GM12872 (cell line): ENCODE measurements at regions not wholly inside any gene's neighbourhood (a gene's known extent, or its start where the extent isn't known, plus 50 kb on each side); places are given as distances from the start of the nearest gene placed in this dataset.

Source experiments
- TF ChIP-seq, protein P1 (sequence below): IDR thresholded peaks from 3 replicates; pipeline ENCODE4 v1.5.1; 2011; ENCODE audit warnings: low read depth, mild to moderate bottlenecking, low read length, moderate library complexity; ENCODE audit not compliant: insufficient read depth

DNA sequence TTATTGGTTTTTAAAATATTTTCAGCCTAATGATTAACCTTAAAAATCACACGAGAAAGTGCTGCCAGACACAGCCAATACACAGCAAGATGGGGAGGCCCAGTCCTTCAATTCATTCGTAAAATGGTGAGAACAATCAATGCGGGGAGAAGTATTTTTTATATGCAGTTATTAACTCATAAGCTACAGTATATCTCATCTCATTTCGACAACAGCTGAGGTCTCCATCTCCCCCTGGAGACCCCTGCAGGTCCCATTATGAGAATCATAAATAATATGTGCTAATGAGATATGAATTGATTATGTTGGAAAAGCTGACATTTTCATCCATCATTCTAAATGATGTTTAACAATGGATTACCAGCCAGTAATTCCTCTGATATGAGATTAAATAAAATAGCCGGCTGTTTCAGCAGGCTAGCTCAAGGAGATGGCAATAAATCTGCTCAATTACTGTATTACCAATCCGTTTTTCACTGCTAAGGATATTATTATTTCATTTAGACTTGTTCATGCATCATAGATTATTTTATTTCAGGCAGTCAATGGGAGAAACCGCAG is 535.8 kb downstream of the GALR1 start:
- TF ChIP-seq, protein P1, sequence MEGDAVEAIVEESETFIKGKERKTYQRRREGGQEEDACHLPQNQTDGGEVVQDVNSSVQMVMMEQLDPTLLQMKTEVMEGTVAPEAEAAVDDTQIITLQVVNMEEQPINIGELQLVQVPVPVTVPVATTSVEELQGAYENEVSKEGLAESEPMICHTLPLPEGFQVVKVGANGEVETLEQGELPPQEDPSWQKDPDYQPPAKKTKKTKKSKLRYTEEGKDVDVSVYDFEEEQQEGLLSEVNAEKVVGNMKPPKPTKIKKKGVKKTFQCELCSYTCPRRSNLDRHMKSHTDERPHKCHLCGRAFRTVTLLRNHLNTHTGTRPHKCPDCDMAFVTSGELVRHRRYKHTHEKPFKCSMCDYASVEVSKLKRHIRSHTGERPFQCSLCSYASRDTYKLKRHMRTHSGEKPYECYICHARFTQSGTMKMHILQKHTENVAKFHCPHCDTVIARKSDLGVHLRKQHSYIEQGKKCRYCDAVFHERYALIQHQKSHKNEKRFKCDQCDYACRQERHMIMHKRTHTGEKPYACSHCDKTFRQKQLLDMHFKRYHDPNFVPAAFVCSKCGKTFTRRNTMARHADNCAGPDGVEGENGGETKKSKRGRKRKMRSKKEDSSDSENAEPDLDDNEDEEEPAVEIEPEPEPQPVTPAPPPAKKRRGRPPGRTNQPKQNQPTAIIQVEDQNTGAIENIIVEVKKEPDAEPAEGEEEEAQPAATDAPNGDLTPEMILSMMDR = no peak

DNA sequence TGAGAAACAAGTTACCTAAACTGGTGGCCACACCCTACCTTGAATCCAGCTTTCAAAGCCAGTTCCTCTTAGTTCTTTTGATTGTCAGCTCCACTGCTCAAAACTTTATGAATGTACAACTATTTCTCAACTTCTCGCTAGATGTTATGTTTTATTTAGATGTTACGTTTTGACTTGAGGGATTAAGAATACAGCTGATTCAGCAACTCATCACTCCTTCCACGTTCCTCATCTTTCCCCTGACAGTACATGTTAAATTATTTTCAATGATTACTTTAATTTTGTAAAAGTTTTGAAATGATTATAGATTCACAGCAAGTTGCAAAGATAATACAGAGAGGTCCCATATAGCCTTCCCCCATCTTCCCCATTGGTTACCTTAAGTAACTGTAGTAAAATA is 553.4 kb downstream of the GALR1 start:
- TF ChIP-seq, protein P1 = no peak

DNA sequence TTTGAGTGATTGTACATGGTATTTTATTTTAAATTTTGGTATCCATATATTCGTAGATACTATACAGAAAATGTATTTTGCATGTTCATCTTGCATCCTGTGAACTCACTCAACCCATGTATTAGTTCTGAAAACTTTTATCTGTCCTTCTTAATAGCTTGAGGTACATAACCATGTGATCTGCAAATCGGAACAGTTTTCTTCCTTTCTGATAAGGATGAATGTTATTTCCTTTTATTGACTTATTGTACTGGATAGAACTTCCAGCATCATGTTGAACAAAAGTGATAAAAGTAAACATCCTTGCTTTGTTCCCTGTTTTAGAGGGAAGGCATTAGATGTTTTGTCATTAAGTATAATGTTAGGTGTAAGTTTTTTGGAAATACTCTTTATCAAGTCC is 554.7 kb downstream of the GALR1 start:
- TF ChIP-seq, protein P1 = no peak

DNA sequence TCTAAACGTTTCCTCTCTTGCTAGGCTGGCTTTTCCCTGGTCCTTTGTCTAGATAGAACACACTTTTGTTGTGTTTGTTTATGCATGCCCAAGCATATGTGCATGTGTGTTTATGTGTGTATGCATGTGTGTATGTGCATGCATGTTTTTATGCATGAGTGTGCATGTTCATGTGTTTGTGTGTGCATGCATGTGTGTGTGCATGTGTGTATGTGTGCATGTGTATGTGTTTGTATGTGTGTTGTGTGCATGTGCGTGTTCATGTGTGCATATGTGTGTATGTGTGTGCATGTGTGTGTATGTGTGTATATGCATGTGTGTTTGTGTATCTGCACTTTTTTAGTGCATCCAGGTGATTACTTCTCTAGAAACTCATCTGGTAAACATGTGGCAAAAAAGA is 558.0 kb downstream of the GALR1 start:
- TF ChIP-seq, protein P1 = no peak

DNA sequence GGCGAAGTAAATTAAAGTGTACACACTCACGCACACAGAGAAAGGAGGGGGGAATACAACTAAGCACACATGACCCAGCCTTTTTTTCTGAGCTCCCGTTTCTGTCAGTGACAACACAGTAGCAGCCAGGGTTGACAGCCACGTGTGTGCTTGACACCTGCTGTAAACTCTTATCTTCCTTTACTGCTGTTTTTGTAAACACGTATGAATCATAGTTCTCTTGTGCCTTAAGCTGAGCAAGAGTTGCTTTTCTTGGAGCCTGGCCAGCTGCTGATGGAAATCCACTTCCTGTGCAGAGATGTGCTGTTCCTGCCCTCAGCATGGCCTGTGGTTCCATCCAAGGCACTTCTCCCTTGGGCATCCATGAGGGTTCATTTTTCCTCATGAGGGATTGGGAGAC is 561.9 kb downstream of the GALR1 start:
- TF ChIP-seq, protein P1 = no peak

DNA sequence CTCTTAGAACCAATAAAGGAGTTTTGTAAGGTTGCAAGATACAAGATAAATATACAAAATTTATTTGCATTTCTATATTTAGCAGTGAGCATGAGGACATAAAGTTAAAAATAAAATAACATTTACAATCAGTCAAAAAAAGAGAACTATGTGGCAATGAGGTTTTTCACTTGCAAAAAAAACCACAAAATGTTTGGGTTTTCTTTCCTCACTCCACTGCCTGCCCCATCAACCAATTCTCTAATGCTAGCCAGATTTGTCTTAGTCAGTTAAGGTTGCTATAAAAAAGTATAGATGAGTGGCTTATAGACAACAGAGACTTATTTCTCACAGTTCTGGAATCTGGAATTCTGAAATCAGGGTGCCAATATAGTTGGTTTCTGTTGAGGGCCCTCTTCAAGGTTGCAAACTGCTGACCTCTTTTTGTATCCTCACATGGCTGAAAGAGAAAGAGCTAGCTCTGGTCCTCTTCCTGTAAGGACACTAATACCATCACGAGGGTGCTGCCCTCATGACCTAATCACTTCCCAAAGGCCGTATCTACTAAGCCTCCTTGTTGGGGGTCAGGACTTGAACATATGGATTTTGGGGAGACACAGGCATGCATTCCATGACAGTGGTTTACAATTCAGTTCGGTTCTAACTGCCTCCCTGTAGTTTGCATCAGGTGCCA is 566.2 kb downstream of the GALR1 start:
- TF ChIP-seq, protein P1 = no peak

DNA sequence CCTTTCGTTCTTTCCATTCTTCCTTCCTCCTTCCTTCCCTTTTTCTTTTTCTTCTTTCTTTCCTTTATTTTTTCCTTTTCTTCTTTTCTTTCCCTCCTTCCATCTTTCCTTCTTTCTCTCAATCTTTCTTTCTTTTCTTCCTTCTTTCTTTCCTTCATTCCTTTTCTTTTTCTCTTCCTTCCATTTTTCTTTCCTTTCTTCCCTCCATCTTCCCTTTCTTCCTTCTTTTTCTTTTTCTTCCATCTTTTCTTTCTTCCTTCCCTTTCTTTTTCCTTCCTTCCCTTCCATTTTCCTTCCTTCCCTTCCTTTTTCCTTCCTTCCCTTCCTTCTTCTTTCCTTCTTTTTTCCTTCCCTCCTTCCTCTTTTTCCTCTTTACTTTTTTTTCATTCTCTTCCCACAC is 568.7 kb downstream of the GALR1 start:
- TF ChIP-seq, protein P1 = no peak
